ENCODE measurements at regions not wholly inside any gene's neighbourhood (a gene's known extent, or its start where the extent isn't known, plus 50 kb on each side); places are given as distances from the start of the nearest gene placed in this dataset.
"Not testable (repeated sequence)": the region's sequence is repeated elsewhere in the genome, so short reads cannot be mapped to it uniquely, and the experiment has no call there.

- Histone ChIP-seq H3K9me3 (no peaks in the 10 kb centered on the region), H3K27ac (ENCODE audit: low read length) (no peak overlapping the region), H3K36me3 (ENCODE audit: control insufficient read depth in 2 of 2, extremely low read depth in 1 of 2, insufficient read depth in 1 of 2, low read length in 1 of 2) (no peaks in the 10 kb centered on the region), H3K4me1 (ENCODE audit: control insufficient read depth in 1 of 2, extremely low read depth in 1 of 2, insufficient read depth in 2 of 2, low read length in 2 of 2) (no peaks in the 10 kb centered on the region), H3K27me3 (replicated peaks in 1 of 2; ENCODE audit: control insufficient read depth in 2 of 2, extremely low read depth in 1 of 2, insufficient read depth in 2 of 2, low read length in 1 of 2) (no peaks in the 10 kb centered on the region), H3K4me3 (ENCODE audit: control insufficient read depth in 1 of 2, extremely low read depth in 1 of 2, low read length in 1 of 2) (no peak overlapping the region)
- DNase-seq (no peak), ATAC-seq (replicated peaks in 1 of 4) (no peak)
- Mint-ChIP-seq H3K27me3 (peaks cover 0 to 10% of the 10 kb centered on the region in 2 donors), H3K9me3 (peaks cover 0 to 10% (median 8%) of the 10 kb centered on the region in 3 donors), H3K4me3 (no peak overlapping the region), H3K27ac (no peak overlapping the region), H3K4me1 (no peaks in the 10 kb centered on the region), H3K36me3 (no peaks in the 10 kb centered on the region)
- POLR2A ChIA-PET: no interaction called here
- CTCF ChIA-PET: no interaction called here
- WGBS (ENCODE audit: insufficient coverage): no CpG with 5 or more reads among the region's 5 CpGs
Measured at GRCh38 chr3:36077320-36077719, 303.0 kb upstream of the STAC start.

DNA sequence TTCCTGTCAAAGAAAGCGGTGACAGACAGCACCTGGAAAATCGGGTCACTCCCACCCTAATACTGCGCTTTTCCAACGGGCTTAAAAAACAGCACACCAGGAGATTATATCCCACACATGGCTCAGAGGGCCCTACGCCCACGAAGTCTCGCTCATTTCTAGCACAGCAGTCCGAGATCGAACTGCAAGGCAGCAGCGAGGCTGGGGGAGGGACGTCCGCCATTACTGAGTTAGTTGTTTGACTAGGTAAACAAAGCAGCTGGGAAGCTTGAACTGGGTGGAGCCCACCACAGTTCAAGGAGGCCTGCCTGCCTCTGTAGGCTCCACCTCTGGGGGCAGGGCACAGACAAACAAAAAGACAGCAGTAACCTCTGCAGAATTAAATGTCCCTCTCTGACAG lies 297.3 kb upstream of the STAC start:
- H3K36me3 ChIP-seq (ENCODE audit: control insufficient read depth in 2 of 2, extremely low read depth in 1 of 2, insufficient read depth in 1 of 2, low read length in 1 of 2); H3K27ac ChIP-seq (ENCODE audit: low read length); H3K27ac Mint-ChIP-seq; H3K9me3 ChIP-seq; ATAC-seq (replicated peaks in 1 of 4); H3K4me1 Mint-ChIP-seq; H3K36me3 Mint-ChIP-seq; H3K27me3 Mint-ChIP-seq; CTCF ChIA-PET; H3K4me1 ChIP-seq (ENCODE audit: control insufficient read depth in 1 of 2, extremely low read depth in 1 of 2, insufficient read depth in 2 of 2, low read length in 2 of 2); POLR2A ChIA-PET; H3K4me3 Mint-ChIP-seq; H3K27me3 ChIP-seq (replicated peaks in 1 of 2; ENCODE audit: control insufficient read depth in 2 of 2, extremely low read depth in 1 of 2, insufficient read depth in 2 of 2, low read length in 1 of 2); DNase-seq; H3K4me3 ChIP-seq (ENCODE audit: control insufficient read depth in 1 of 2, extremely low read depth in 1 of 2, low read length in 1 of 2); H3K9me3 Mint-ChIP-seq: not testable (repeated sequence)
- WGBS (ENCODE audit: insufficient coverage): no CpG with 5 or more reads among the region's 12 CpGs

- ATAC-seq (replicated peaks in 1 of 4): no peak
- 82% methylated on average over 3 of the region's 3 CpGs for WGBS (ENCODE audit: insufficient coverage)
- Histone ChIP-seq H3K9me3 (no peaks in the 10 kb centered on the region), H3K27ac (ENCODE audit: low read length) (no peak overlapping the region), H3K36me3 (ENCODE audit: control insufficient read depth in 2 of 2, extremely low read depth in 1 of 2, insufficient read depth in 1 of 2, low read length in 1 of 2) (no peaks in the 10 kb centered on the region), H3K4me1 (ENCODE audit: control insufficient read depth in 1 of 2, extremely low read depth in 1 of 2, insufficient read depth in 2 of 2, low read length in 2 of 2) (no peaks in the 10 kb centered on the region), H3K4me3 (ENCODE audit: control insufficient read depth in 1 of 2, extremely low read depth in 1 of 2, low read length in 1 of 2) (no peak overlapping the region), H3K27me3 (replicated peaks in 1 of 2; ENCODE audit: control insufficient read depth in 2 of 2, extremely low read depth in 1 of 2, insufficient read depth in 2 of 2, low read length in 1 of 2) (no peaks in the 10 kb centered on the region)
- Mint-ChIP-seq H3K4me3 (no peak overlapping the region), H3K36me3 (no peaks in the 10 kb centered on the region), H3K9me3 (peaks cover 0 to 4% (median 3%) of the 10 kb centered on the region in 3 donors), H3K27ac (no peak overlapping the region), H3K27me3 (no peaks in the 10 kb centered on the region), H3K4me1 (no peaks in the 10 kb centered on the region)
- no peak for DNase-seq
- POLR2A ChIA-PET: no interaction called here
- CTCF ChIA-PET: no interaction called here
Measured at GRCh38 chr3:36095238-36095637, 285.1 kb upstream of the STAC start.

- H3K36me3 ChIP-seq (ENCODE audit: control insufficient read depth in 2 of 2, extremely low read depth in 1 of 2, insufficient read depth in 1 of 2, low read length in 1 of 2): no peaks in the 10 kb centered on the region
- CTCF ChIA-PET: no interaction called here
- H3K4me1 ChIP-seq (ENCODE audit: control insufficient read depth in 1 of 2, extremely low read depth in 1 of 2, insufficient read depth in 2 of 2, low read length in 2 of 2): no peaks in the 10 kb centered on the region
- no peak overlapping the region for H3K4me3 ChIP-seq (ENCODE audit: control insufficient read depth in 1 of 2, extremely low read depth in 1 of 2, low read length in 1 of 2)
- no peak for DNase-seq
- POLR2A ChIA-PET: no interaction called here
- Mint-ChIP-seq H3K4me3 (no peak overlapping the region), H3K27me3 (no peaks in the 10 kb centered on the region), H3K27ac (no peak overlapping the region), H3K36me3 (no peaks in the 10 kb centered on the region), H3K4me1 (no peaks in the 10 kb centered on the region), H3K9me3 (peaks cover 0 to 4% (median 3%) of the 10 kb centered on the region in 3 donors)
- H3K9me3 ChIP-seq: no peaks in the 10 kb centered on the region
- H3K27me3 ChIP-seq (replicated peaks in 1 of 2; ENCODE audit: control insufficient read depth in 2 of 2, extremely low read depth in 1 of 2, insufficient read depth in 2 of 2, low read length in 1 of 2): no peaks in the 10 kb centered on the region
- no peak overlapping the region for H3K27ac ChIP-seq (ENCODE audit: low read length)
- no peak for ATAC-seq (replicated peaks in 1 of 4)
- no CpG with 5 or more reads among the region's 2 CpGs for WGBS (ENCODE audit: insufficient coverage)
Measured at GRCh38 chr3:36097209-36097608, 283.1 kb upstream of the STAC start.

DNA sequence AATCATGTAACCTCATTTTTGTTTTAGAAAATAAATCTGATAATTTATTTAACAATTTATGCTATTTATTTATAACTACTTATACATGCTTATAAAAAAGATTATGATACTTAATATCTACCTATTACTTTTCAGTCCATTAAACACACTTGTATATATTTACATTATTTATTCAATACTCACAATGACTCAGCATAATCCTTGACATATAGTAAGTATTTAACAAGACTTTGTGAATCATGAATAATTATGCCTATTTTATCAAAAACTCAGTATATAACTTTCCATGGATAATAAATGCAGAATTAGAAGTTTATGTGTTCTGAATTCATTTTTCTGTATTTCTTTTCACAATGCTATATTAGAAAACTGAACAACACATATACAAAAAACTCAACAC lies 266.0 kb upstream of the STAC start:
- no peaks in the 10 kb centered on the region for H3K36me3 Mint-ChIP-seq
- peaks cover 0 to 4% of the 10 kb centered on the region in 2 donors for H3K27me3 Mint-ChIP-seq
- H3K4me1 ChIP-seq (ENCODE audit: control insufficient read depth in 1 of 2, extremely low read depth in 1 of 2, insufficient read depth in 2 of 2, low read length in 2 of 2): no peaks in the 10 kb centered on the region
- no peaks in the 10 kb centered on the region for H3K27me3 ChIP-seq (replicated peaks in 1 of 2; ENCODE audit: control insufficient read depth in 2 of 2, extremely low read depth in 1 of 2, insufficient read depth in 2 of 2, low read length in 1 of 2)
- ChIA-PET CTCF (no interaction called here), POLR2A (no interaction called here)
- H3K9me3 Mint-ChIP-seq: peaks cover 0 to 4% (median 0%) of the 10 kb centered on the region in 3 donors
- H3K4me1 Mint-ChIP-seq: no peaks in the 10 kb centered on the region
- no peaks in the 10 kb centered on the region for H3K36me3 ChIP-seq (ENCODE audit: control insufficient read depth in 2 of 2, extremely low read depth in 1 of 2, insufficient read depth in 1 of 2, low read length in 1 of 2)
- no peak overlapping the region for H3K4me3 Mint-ChIP-seq
- DNase-seq: no peak
- no peaks in the 10 kb centered on the region for H3K9me3 ChIP-seq
- H3K4me3 ChIP-seq (ENCODE audit: control insufficient read depth in 1 of 2, extremely low read depth in 1 of 2, low read length in 1 of 2): no peak overlapping the region
- no peak overlapping the region for H3K27ac Mint-ChIP-seq
- no peak overlapping the region for H3K27ac ChIP-seq (ENCODE audit: low read length)
- ATAC-seq (replicated peaks in 1 of 4): no peak

- H3K27me3 Mint-ChIP-seq: no peaks in the 10 kb centered on the region
- no peaks in the 10 kb centered on the region for H3K4me1 Mint-ChIP-seq
- ATAC-seq (replicated peaks in 1 of 4) (no peak), DNase-seq (no peak)
- ChIA-PET POLR2A (no interaction called here), CTCF (no interaction called here)
- Histone ChIP-seq H3K36me3 (ENCODE audit: control insufficient read depth in 2 of 2, extremely low read depth in 1 of 2, insufficient read depth in 1 of 2, low read length in 1 of 2) (no peaks in the 10 kb centered on the region), H3K9me3 (no peaks in the 10 kb centered on the region), H3K4me1 (ENCODE audit: control insufficient read depth in 1 of 2, extremely low read depth in 1 of 2, insufficient read depth in 2 of 2, low read length in 2 of 2) (no peaks in the 10 kb centered on the region), H3K4me3 (ENCODE audit: control insufficient read depth in 1 of 2, extremely low read depth in 1 of 2, low read length in 1 of 2) (no peak overlapping the region), H3K27me3 (replicated peaks in 1 of 2; ENCODE audit: control insufficient read depth in 2 of 2, extremely low read depth in 1 of 2, insufficient read depth in 2 of 2, low read length in 1 of 2) (no peaks in the 10 kb centered on the region), H3K27ac (ENCODE audit: low read length) (no peak overlapping the region)
- no CpG with 5 or more reads among the region's 2 CpGs for WGBS (ENCODE audit: insufficient coverage)
- no peak overlapping the region for H3K4me3 Mint-ChIP-seq
- H3K36me3 Mint-ChIP-seq: no peaks in the 10 kb centered on the region
- H3K27ac Mint-ChIP-seq: no peak overlapping the region
- peaks cover 13 to 21% (median 16%) of the 10 kb centered on the region in 3 donors for H3K9me3 Mint-ChIP-seq
Measured at GRCh38 chr3:36124118-36124796, 256.0 kb upstream of the STAC start.

DNA sequence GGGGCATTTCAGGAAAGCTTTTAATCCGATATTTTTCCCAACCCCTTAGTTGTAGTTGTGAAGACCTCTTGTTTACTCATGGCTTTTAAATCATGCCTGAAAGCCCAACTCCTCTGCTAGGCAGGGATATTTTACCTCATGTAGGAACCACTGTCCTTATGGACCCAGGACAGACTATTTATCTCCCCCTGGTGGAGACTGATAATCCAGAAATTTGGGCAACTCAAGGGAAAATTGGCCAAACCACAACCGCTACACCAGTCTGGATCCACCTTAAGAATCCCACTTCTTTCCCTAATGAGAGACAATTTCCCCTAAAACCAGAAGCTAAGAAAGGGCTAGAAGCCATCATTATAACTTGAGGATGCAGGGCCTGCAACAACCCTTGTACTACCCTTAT lies 248.1 kb upstream of the STAC start:
- WGBS (ENCODE audit: insufficient coverage): no CpG with 5 or more reads among the region's 2 CpGs
- DNase-seq: no peak
- Histone ChIP-seq H3K4me1 (ENCODE audit: control insufficient read depth in 1 of 2, extremely low read depth in 1 of 2, insufficient read depth in 2 of 2, low read length in 2 of 2) (no peaks in the 10 kb centered on the region), H3K27ac (ENCODE audit: low read length) (no peak overlapping the region), H3K9me3 (no peaks in the 10 kb centered on the region), H3K36me3 (ENCODE audit: control insufficient read depth in 2 of 2, extremely low read depth in 1 of 2, insufficient read depth in 1 of 2, low read length in 1 of 2) (no peaks in the 10 kb centered on the region), H3K4me3 (ENCODE audit: control insufficient read depth in 1 of 2, extremely low read depth in 1 of 2, low read length in 1 of 2) (no peak overlapping the region), H3K27me3 (replicated peaks in 1 of 2; ENCODE audit: control insufficient read depth in 2 of 2, extremely low read depth in 1 of 2, insufficient read depth in 2 of 2, low read length in 1 of 2) (no peaks in the 10 kb centered on the region)
- Mint-ChIP-seq H3K27me3 (no peaks in the 10 kb centered on the region), H3K27ac (no peak overlapping the region), H3K36me3 (no peaks in the 10 kb centered on the region), H3K4me3 (no peak overlapping the region), H3K4me1 (no peaks in the 10 kb centered on the region), H3K9me3 (peaks cover 3 to 14% (median 13%) of the 10 kb centered on the region in 3 donors)
- ATAC-seq (replicated peaks in 1 of 4): no peak
- CTCF ChIA-PET: no interaction called here
- POLR2A ChIA-PET: no interaction called here
